A549 (cell line): ENCODE measurements at regions not wholly inside any gene's neighbourhood (a gene's known extent, or its start where the extent isn't known, plus 50 kb on each side); places are given as distances from the start of the nearest gene placed in this dataset.

Experiments used
- CHD4 ChIP-seq: fragments of 200-600 bp; sonication (generic); IDR thresholded peaks from 2 replicates; pipeline ENCODE4 v1.6.1; 2016; ENCODE audit warnings: antibody characterized with exemption, mild to moderate bottlenecking, borderline replicate concordance
- CTCF ChIP-seq: fragments of >200 bp; sonication (Bioruptor Twin); formaldehyde crosslinking; IDR thresholded peaks from 3 replicates; pipeline ENCODE4 v1.5.1; 2016
- EP300 ChIP-seq, 2 experiments: fragments of >200 bp; sonication (Bioruptor Twin); formaldehyde crosslinking; IDR thresholded peaks; 2 replicates in 1 of 2; 3 replicates in 1 of 2; pipeline ENCODE4 v1.6.1; 2016 to 2017
- JUN ChIP-seq, 2 experiments: fragments of >200 bp; sonication (Bioruptor Twin); formaldehyde crosslinking; IDR thresholded peaks; 2 replicates in 1 of 2; 3 replicates in 1 of 2; pipeline ENCODE4 v1.6.1; 2016 to 2017
- MAX ChIP-seq: IDR thresholded peaks from 2 replicates; pipeline ENCODE4 v1.6.1; 2012
- PBX3 ChIP-seq: IDR thresholded peaks from 2 replicates; pipeline ENCODE4 v1.6.1; 2012
- POLR2A ChIP-seq: IDR thresholded peaks from 2 replicates; pipeline ENCODE4 v1.6.1; 2012; ENCODE audit warnings: mild to moderate bottlenecking, low read length
- RFX5 ChIP-seq: fragments of 450-650 bp; IDR thresholded peaks from 2 replicates; pipeline ENCODE4 v1.7.1; 2014; ENCODE audit warnings: antibody characterized with exemption, mild to moderate bottlenecking, moderate library complexity

- TF ChIP-seq PBX3 (no peak), CTCF (no peak), RFX5 (no peak), POLR2A (no peak), CHD4 (no peak), MAX (no peak), EP300 (IDR thresholded peaks at IDR 0.05) (no peak), JUN (IDR thresholded peaks at IDR 0.05) (no peak)
Measured at GRCh38 chr22:49281467-49282340, 546.0 kb downstream of the BRD1 start.
